OCI-LY3 (cell line): ENCODE measurements at regions not wholly inside any gene's neighbourhood (a gene's known extent, or its start where the extent isn't known, plus 50 kb on each side); places are given as distances from the start of the nearest gene placed in this dataset.
A peak's percentile ranks its signal among the peaks of the same experiment; 100 is the strongest.

Source experiments
- H2AFZ ChIP-seq: fragments of 200-600, 300-600 bp; shearing (Covaris generic); 2 replicates; pipeline ENCODE4 v1.6.0; 2014; ENCODE audit warnings: antibody characterized with exemption, low read depth, low read length
- H3K27ac ChIP-seq: fragments of 200-600, 300-600 bp; sonication (generic); 2 replicates; pipeline ENCODE4 v1.5.1; 2014; ENCODE audit warnings: mild to moderate bottlenecking, low read length, moderate library complexity, mixed read lengths
- H3K27me3 ChIP-seq: fragments of 200-600, 300-600 bp; sonication (generic); 2 replicates; pipeline ENCODE4 v1.6.1; 2014; ENCODE audit warnings: low read depth, low read length, mixed read lengths
- H3K36me3 ChIP-seq: fragments of 200-600, 300-600 bp; sonication (generic); replicated peaks from 2 replicates; pipeline ENCODE3; 2014; ENCODE audit warnings: low read depth, low read length, mixed read lengths
- H3K4me1 ChIP-seq: fragments of 300-600, 200-600 bp; sonication (generic); 2 replicates; pipeline ENCODE4 v1.6.1; 2014; ENCODE audit warnings: low read length, mixed read lengths
- H3K4me2 ChIP-seq: fragments of 200-600, 300-600 bp; sonication (generic); 2 replicates; pipeline ENCODE4 v1.6.1; 2014; ENCODE audit warnings: low read length, mixed read lengths
- H3K4me3 ChIP-seq: fragments of 300-600, 200-600 bp; sonication (generic); 2 replicates; pipeline ENCODE4 v1.5.1; 2014; ENCODE audit warnings: antibody characterized with exemption, mild to moderate bottlenecking, low read length, moderate library complexity
- H3K79me2 ChIP-seq: fragments of 300-600, 200-600 bp; shearing (Covaris generic); 2 replicates; pipeline ENCODE4 v1.6.1; 2014; ENCODE audit warnings: mild to moderate bottlenecking, low read length, mixed read lengths
- H3K9ac ChIP-seq: fragments of 300-600, 200-600 bp; shearing (Covaris generic); 2 replicates; pipeline ENCODE4 v1.6.0; 2014; ENCODE audit warnings: mild to moderate bottlenecking, low read length, moderate library complexity
- H3K9me3 ChIP-seq: fragments of 200-600, 300-600 bp; shearing (Covaris generic); 2 replicates; pipeline ENCODE4 v1.6.1; 2014; ENCODE audit warnings: low read length, mixed read lengths; ENCODE audit not compliant: insufficient read depth
- H4K20me1 ChIP-seq: fragments of 200-600, 300-600 bp; sonication (generic); 2 replicates; pipeline ENCODE4 v1.6.1; 2016; ENCODE audit warnings: low read length, mixed read lengths; ENCODE audit not compliant: insufficient read depth
- CTCF ChIP-seq: fragments of 200-600, 300-600 bp; sonication (generic); IDR thresholded peaks from 2 replicates; pipeline ENCODE4 v1.5.1; 2014; ENCODE audit warnings: antibody characterized with exemption, low read length, low read depth
- EZH2phosphoT487 ChIP-seq: fragments of 200-600 bp; shearing (Covaris generic); IDR thresholded peaks from 2 replicates; pipeline ENCODE4 v1.6.1; 2018; ENCODE audit warnings: antibody characterized with exemption, mixed run types, low read depth

GRCh38 chr6:44627091-44627882, 239.8 kb downstream of the CDC5L start:
- Histone ChIP-seq H3K9ac (no peak overlapping the region), H3K4me3 (0 out of 2 replicates have a peak overlapping the region, but pooled peaks have one; percentile 13), H3K27ac (no peak overlapping the region), H3K27me3 (peaks cover 12% of the 10 kb centered on the region), H2AFZ (peak overlapping the region; percentile 54), H3K36me3 (no peaks in the 10 kb centered on the region), H3K4me1 (peaks cover 60% of the 10 kb centered on the region), H4K20me1 (no peaks in the 10 kb centered on the region), H3K79me2 (no peaks in the 10 kb centered on the region), H3K4me2 (peak overlapping the region; percentile 43), H3K9me3 (no peaks in the 10 kb centered on the region)
- TF ChIP-seq CTCF (peak; percentile 14), EZH2phosphoT487 (no peak)

GRCh38 chr6:44627883-44628271, 240.4 kb downstream of the CDC5L start:
- no peaks in the 10 kb centered on the region for H3K9me3 ChIP-seq
- TF ChIP-seq EZH2phosphoT487 (no peak), CTCF (no peak)
- H3K9ac ChIP-seq: no peak overlapping the region
- H3K4me1 ChIP-seq: peaks cover 55% of the 10 kb centered on the region
- no peak overlapping the region for H3K4me3 ChIP-seq
- peaks cover 12% of the 10 kb centered on the region for H3K27me3 ChIP-seq
- H4K20me1 ChIP-seq: no peaks in the 10 kb centered on the region
- peak overlapping the region; percentile 54; the same call in 1 of the 2 replicates for H2AFZ ChIP-seq
- no peaks in the 10 kb centered on the region for H3K79me2 ChIP-seq
- no peaks in the 10 kb centered on the region for H3K36me3 ChIP-seq
- H3K27ac ChIP-seq: no peak overlapping the region
- peak overlapping the region; percentile 43 for H3K4me2 ChIP-seq

GRCh38 chr6:44628347-44628746, 240.8 kb downstream of the CDC5L start:
- no peak overlapping the region for H3K4me3 ChIP-seq
- no peak overlapping the region for H2AFZ ChIP-seq
- H3K4me1 ChIP-seq: peaks cover 50% of the 10 kb centered on the region
- H3K79me2 ChIP-seq: no peaks in the 10 kb centered on the region
- H3K4me2 ChIP-seq: no peak overlapping the region
- H4K20me1 ChIP-seq: no peaks in the 10 kb centered on the region
- no peaks in the 10 kb centered on the region for H3K36me3 ChIP-seq
- TF ChIP-seq EZH2phosphoT487 (no peak), CTCF (no peak)
- peaks cover 12% of the 10 kb centered on the region for H3K27me3 ChIP-seq
- no peaks in the 10 kb centered on the region for H3K9me3 ChIP-seq
- no peak overlapping the region for H3K9ac ChIP-seq
- no peak overlapping the region for H3K27ac ChIP-seq

GRCh38 chr6:44629636-44630035, 242.1 kb downstream of the CDC5L start:
- H3K4me2 ChIP-seq: no peak overlapping the region
- no peaks in the 10 kb centered on the region for H4K20me1 ChIP-seq
- H3K9me3 ChIP-seq: no peaks in the 10 kb centered on the region
- H3K4me3 ChIP-seq: no peak overlapping the region
- H3K27ac ChIP-seq: no peak overlapping the region
- no peak overlapping the region for H3K9ac ChIP-seq
- H2AFZ ChIP-seq: no peak overlapping the region
- no peak for TF ChIP-seq CTCF
- TF ChIP-seq EZH2phosphoT487: no peak
- no peaks in the 10 kb centered on the region for H3K79me2 ChIP-seq
- H3K36me3 ChIP-seq: no peaks in the 10 kb centered on the region
- H3K27me3 ChIP-seq: peaks cover 14% of the 10 kb centered on the region
- H3K4me1 ChIP-seq: peaks cover 38% of the 10 kb centered on the region
